ENCODE measurements at regions not wholly inside any gene's neighbourhood (a gene's known extent, or its start where the extent isn't known, plus 50 kb on each side); places are given as distances from the start of the nearest gene placed in this dataset.

- Histone ChIP-seq H4K8ac (ENCODE audit: extremely low read depth, insufficient read depth, low read length) (no peak overlapping the region), H2AK5ac (ENCODE audit: low read depth, low read length) (no peak overlapping the region), H3K14ac (ENCODE audit: insufficient read length) (no peak overlapping the region), H2BK12ac (ENCODE audit: low read depth, low read length) (no peak overlapping the region), H3K4me2 (ENCODE audit: insufficient read depth in 1 of 2, low read depth in 2 of 2, low read length in 2 of 2) (no peak overlapping the region), H3K27ac (ENCODE audit: low read depth, low read length) (no peak overlapping the region), H4K91ac (replicated peaks; ENCODE audit: insufficient read length, low read length) (no peak overlapping the region), H3K23ac (ENCODE audit: insufficient read length) (no peak overlapping the region), H3K79me1 (ENCODE audit: low read depth, low read length) (no peaks in the 10 kb centered on the region), H3K56ac (replicated peaks; ENCODE audit: insufficient read length, low read depth, low read length) (no peak overlapping the region), H2AFZ (ENCODE audit: low read length) (no peak overlapping the region), H2BK5ac (ENCODE audit: low read depth, low read length) (no peak overlapping the region), H4K20me1 (replicated peaks in 1 of 2; ENCODE audit: control insufficient read depth in 1 of 2, insufficient read depth in 2 of 2, low read length in 2 of 2) (no peaks in the 10 kb centered on the region), H3K4me3 (ENCODE audit: extremely low read depth in 1 of 4, insufficient read depth in 2 of 4, low read depth in 3 of 4, low read length in 4 of 4) (no peak overlapping the region), H3K9ac (replicated peaks in 1 of 4; ENCODE audit: extremely low read depth in 1 of 4, low read depth in 3 of 4, low read length in 3 of 4) (no peak overlapping the region), H3K4ac (replicated peaks; ENCODE audit: insufficient read length, low read depth, low read length) (no peak overlapping the region), H2BK15ac (ENCODE audit: low read length) (no peak overlapping the region), H3K79me2 (ENCODE audit: control insufficient read depth in 1 of 2, insufficient read depth in 2 of 2, low read length in 2 of 2) (no peaks in the 10 kb centered on the region), H3K9me3 (ENCODE audit: insufficient read depth in 2 of 2, low read depth in 1 of 2, low read length in 1 of 2) (no peaks in the 10 kb centered on the region), H3K27me3 (replicated peaks in 1 of 4; ENCODE audit: control insufficient read depth in 3 of 4, extremely low read depth in 1 of 4, insufficient read depth in 3 of 4, low read length in 3 of 4) (no peaks in the 10 kb centered on the region; a peak in 3 of 7 replicates), H4K5ac (ENCODE audit: insufficient read length, low read depth, low read length) (no peak overlapping the region), H2BK120ac (replicated peaks; ENCODE audit: low read depth, low read length) (no peak overlapping the region), H3K23me2 (ENCODE audit: low read depth, low read length) (no peaks in the 10 kb centered on the region), H3K4me1 (replicated peaks in 1 of 4; ENCODE audit: control insufficient read depth in 3 of 4, insufficient read depth in 4 of 4, low read length in 3 of 4) (peaks cover 0 to 4% (median 1%) of the 10 kb centered on the region in 4 experiments; a peak in 3 of 7 replicates), H2BK20ac (ENCODE audit: low read length) (no peak overlapping the region), H3K36me3 (ENCODE audit: control insufficient read depth in 2 of 4, insufficient read depth in 4 of 4, low read length in 3 of 4) (no peaks in the 10 kb centered on the region), H3K18ac (ENCODE audit: extremely low read depth, low read length) (no peak overlapping the region)
- POLR2A ChIA-PET (ENCODE audit: partially characterized antibody), result no interaction called here
- FAIRE-seq (no peak), DNase-seq (ENCODE audit: low read depth in 1 of 2, low spot score in 2 of 2) (no peak)
- CTCF ChIA-PET (ENCODE audit: partially characterized antibody), result interaction anchor here (0.9 to 1.5 kb wide), 2 partner anchors 25 to 67 kb away, joined by 4 read pairs; no protein-coding TSS in a partner anchor
- WGBS, 2 experiments (ENCODE audit: extremely low coverage in 1 of 2, insufficient coverage in 1 of 2, insufficient read length in 1 of 2, insufficient replicate concordance in 2 of 2, low coverage in 1 of 2, low lambda C conversion rate in 2 of 2, missing lambda C conversion rate in 1 of 2), result 88% methylated on average over 13 of the region's 13 CpGs; no CpG with 5 or more reads in 1 of the 2 experiments
- no peak for TF ChIP-seq MAX (IDR thresholded peaks at IDR 0.05)
- TF ChIP-seq FOSL1 (IDR thresholded peaks at IDR 0.05; ENCODE audit: insufficient read depth, low read depth, low read length), result no peak
- TF ChIP-seq CREB1 (IDR thresholded peaks at IDR 0.05), result no peak
- TF ChIP-seq JUND (IDR thresholded peaks at IDR 0.05; ENCODE audit: low read length), result no peak
- TF ChIP-seq CBX5 (IDR thresholded peaks at IDR 0.05; ENCODE audit: low read depth, low read length), result no peak
- TF ChIP-seq EP300 (IDR thresholded peaks at IDR 0.05; ENCODE audit: borderline replicate concordance in 1 of 2, low read depth in 2 of 2, low read length in 2 of 2), result no peak
- TF ChIP-seq NANOG (IDR thresholded peaks at IDR 0.05; ENCODE audit: insufficient read depth, low read depth, low read length, poor library complexity, severe bottlenecking), result no peak
- no peak for TF ChIP-seq EZH2 (IDR thresholded peaks at IDR 0.05; ENCODE audit: low read depth, low read length, severe bottlenecking)
- TF ChIP-seq ASH2L (IDR thresholded peaks at IDR 0.05; ENCODE audit: low read length), result no peak
- no peak for TF ChIP-seq BRCA1 (IDR thresholded peaks at IDR 0.05; ENCODE audit: low read depth, low read length)
- TF ChIP-seq SP1 (IDR thresholded peaks at IDR 0.05; ENCODE audit: low read depth, low read length), result no peak
- no peak for TF ChIP-seq POLR2A (IDR thresholded peaks at IDR 0.05; ENCODE audit: control extremely low read depth in 1 of 2, low read depth in 2 of 2, low read length in 2 of 2)
- TF ChIP-seq YY1 (IDR thresholded peaks at IDR 0.05; ENCODE audit: low read depth, low read length), result no peak
- no peak for TF ChIP-seq CHD2 (IDR thresholded peaks at IDR 0.05; ENCODE audit: low read length)
Measured at GRCh38 chr15:70442211-70442610, 321.1 kb downstream of the UACA start.

All from H1 (cell line).